H9 (cell line): ENCODE measurements at regions not wholly inside any gene's neighbourhood (a gene's known extent, or its start where the extent isn't known, plus 50 kb on each side); places are given as distances from the start of the nearest gene placed in this dataset.

ENCODE experiments used
- DNase-seq: peaks from one replicate; pipeline ENCODE4 v3.0.0-alpha.2; 2017
- H2AFZ ChIP-seq: one replicate; pipeline ENCODE4 v1.6.1; 2013; ENCODE audit warnings: mild to moderate bottlenecking, low read length, control low read depth, moderate library complexity
- H2AK5ac ChIP-seq: 2 replicates; pipeline ENCODE4 v1.6.1; 2013; ENCODE audit warnings: low read length, control low read depth, mixed read lengths; ENCODE audit not compliant: insufficient read length
- H2BK120ac ChIP-seq: one replicate; pipeline ENCODE4 v1.6.1; 2013; ENCODE audit warnings: low read depth, mild to moderate bottlenecking, low read length, control low read depth, inconsistent platforms; ENCODE audit not compliant: poor library complexity, severe bottlenecking
- H2BK12ac ChIP-seq: 2 replicates; pipeline ENCODE4 v1.6.1; 2013; ENCODE audit warnings: low read length, control low read depth, mixed read lengths, low read depth; ENCODE audit not compliant: insufficient read length
- H2BK15ac ChIP-seq: 2 replicates; pipeline ENCODE4 v1.6.1; 2013; ENCODE audit warnings: low read depth, low read length, control low read depth
- H2BK20ac ChIP-seq: one replicate; pipeline ENCODE4 v1.6.1; 2013; ENCODE audit warnings: low read depth, mild to moderate bottlenecking, low read length, control low read depth, inconsistent platforms; ENCODE audit not compliant: poor library complexity, severe bottlenecking
- H2BK5ac ChIP-seq: 2 replicates; pipeline ENCODE4 v1.6.1; 2013; ENCODE audit warnings: low read length, control low read depth, mixed read lengths; ENCODE audit not compliant: insufficient read length
- H3K14ac ChIP-seq: 2 replicates; pipeline ENCODE4 v1.6.1; 2013; ENCODE audit warnings: low read length, control low read depth; ENCODE audit not compliant: insufficient read depth
- H3K18ac ChIP-seq: 2 replicates; pipeline ENCODE4 v1.6.1; 2013; ENCODE audit warnings: low read depth, mild to moderate bottlenecking, mixed read lengths, low read length, control low read depth; ENCODE audit not compliant: insufficient read length
- H3K23ac ChIP-seq: 2 replicates; pipeline ENCODE4 v1.6.1; 2013; ENCODE audit warnings: low read length, control low read depth, mixed read lengths, low read depth; ENCODE audit not compliant: insufficient read length
- H3K23me2 ChIP-seq: 2 replicates; pipeline ENCODE4 v1.6.1; 2013; ENCODE audit warnings: low read depth, mild to moderate bottlenecking, mixed read lengths, low read length, control low read depth; ENCODE audit not compliant: insufficient read length, poor library complexity, severe bottlenecking
- H3K27ac ChIP-seq: 2 replicates; pipeline ENCODE4 v1.5.1; 2013; ENCODE audit warnings: low read length, control low read depth, mixed read lengths, low read depth; ENCODE audit not compliant: insufficient read length
- H3K27me3 ChIP-seq: 2 replicates; pipeline ENCODE4 v1.6.1; 2013; ENCODE audit warnings: low read length, control low read depth, inconsistent platforms; ENCODE audit not compliant: insufficient read depth
- H3K4ac ChIP-seq: 2 replicates; pipeline ENCODE4 v1.6.1; 2013; ENCODE audit warnings: low read depth, mild to moderate bottlenecking, control low read depth, inconsistent platforms, low read length, moderate library complexity
- H3K4me1 ChIP-seq: 2 replicates; pipeline ENCODE4 v1.6.1; 2013; ENCODE audit warnings: low read length, control low read depth, inconsistent platforms; ENCODE audit not compliant: insufficient read depth
- H3K4me2 ChIP-seq: 2 replicates; pipeline ENCODE4 v1.6.1; 2013; ENCODE audit warnings: low read length, control low read depth, mixed read lengths; ENCODE audit not compliant: insufficient read length, insufficient read depth
- H3K56ac ChIP-seq: 2 replicates; pipeline ENCODE4 v1.6.1; 2013; ENCODE audit warnings: low read depth, mild to moderate bottlenecking, mixed read lengths, low read length, control low read depth; ENCODE audit not compliant: insufficient read length
- H3K79me1 ChIP-seq: 2 replicates; pipeline ENCODE4 v1.6.1; 2013; ENCODE audit warnings: low read depth, mild to moderate bottlenecking, moderate library complexity, low read length, control low read depth, inconsistent platforms; ENCODE audit not compliant: insufficient read depth, poor library complexity, severe bottlenecking
- H3K79me2 ChIP-seq: 2 replicates; pipeline ENCODE4 v1.6.1; 2013; ENCODE audit warnings: low read length, control low read depth, inconsistent platforms; ENCODE audit not compliant: insufficient read depth
- H3K9ac ChIP-seq: 2 replicates; pipeline ENCODE4 v1.6.1; 2013; ENCODE audit warnings: low read length, control low read depth, mixed read lengths; ENCODE audit not compliant: insufficient read length; ENCODE audit errors: extremely low read depth
- H3K9me3 ChIP-seq: one replicate; pipeline ENCODE4 v1.6.1; 2013; ENCODE audit warnings: low read depth, low read length, inconsistent platforms; ENCODE audit not compliant: control insufficient read depth
- H3T11ph ChIP-seq: one replicate; pipeline ENCODE4 v1.6.1; 2013; ENCODE audit warnings: mild to moderate bottlenecking, low read length, control low read depth, inconsistent platforms
- H4K20me1 ChIP-seq: one replicate; pipeline ENCODE4 v1.6.1; 2013; ENCODE audit not compliant: control insufficient read depth, insufficient read length, insufficient read depth
- H4K5ac ChIP-seq: 2 replicates; pipeline ENCODE4 v1.6.1; 2013; ENCODE audit warnings: low read depth, mild to moderate bottlenecking, mixed read lengths, low read length, control low read depth; ENCODE audit not compliant: insufficient read length
- H4K8ac ChIP-seq: replicated peaks from 2 replicates; pipeline ENCODE4 v1.6.1; 2013; ENCODE audit warnings: low read length, control low read depth, mixed read lengths, low read depth; ENCODE audit not compliant: insufficient read length
- H4K91ac ChIP-seq: 2 replicates; pipeline ENCODE4 v1.6.1; 2013; ENCODE audit warnings: low read depth, mild to moderate bottlenecking, moderate library complexity, mixed read lengths, low read length, control low read depth; ENCODE audit not compliant: insufficient read length
- H3K27ac Mint-ChIP-seq, 3 experiments: 2 replicates in 2 of 3; 3 replicates in 1 of 3; pipeline ENCODE4 v1.8.0; 2020 to 2021; ENCODE audit warnings: mixed read lengths in 3 of 3, mild to moderate bottlenecking in 1 of 3, moderate library complexity in 1 of 3
- H3K27me3 Mint-ChIP-seq: 2 replicates; pipeline ENCODE4 v1.8.0; 2021; ENCODE audit warnings: low read depth, mild to moderate bottlenecking, moderate library complexity, mixed read lengths
- H3K36me3 Mint-ChIP-seq, 3 experiments: 2 replicates in 2 of 3; 3 replicates in 1 of 3; pipeline ENCODE4 v1.8.0; 2020 to 2021; ENCODE audit warnings: low read depth in 3 of 3, mixed read lengths in 3 of 3; ENCODE audit not compliant: insufficient read depth in 1 of 3
- H3K4me1 Mint-ChIP-seq, 2 experiments: 2 replicates each; pipeline ENCODE4 v1.8.0; 2020; ENCODE audit warnings: mixed read lengths in 2 of 2
- H3K4me3 Mint-ChIP-seq, 2 experiments: 2 replicates in 1 of 2; 3 replicates in 1 of 2; pipeline ENCODE4 v1.8.0; 2020 to 2021; ENCODE audit warnings: mild to moderate bottlenecking in 2 of 2, mixed read lengths in 2 of 2, moderate library complexity in 1 of 2
- H3K9me3 Mint-ChIP-seq, 2 experiments: 2 replicates in 1 of 2; 3 replicates in 1 of 2; pipeline ENCODE4 v1.8.0; 2020; ENCODE audit warnings: mild to moderate bottlenecking in 2 of 2, mixed read lengths in 2 of 2, moderate library complexity in 1 of 2
- WGBS: extraction: QIAGEN DNeasy Blood & Tissue Kit; methylation state at CpG from one replicate; pipeline ENCODE4 v1.1.7; 2013; ENCODE audit warnings: missing lambda C conversion rate, low lambda C conversion rate, mixed read lengths; ENCODE audit not compliant: insufficient read length; ENCODE audit errors: extremely low coverage; 5-methylcytosine and 5-hydroxymethylcytosine counted together
- TF ChIP-seq, protein P1 (sequence below): fragments of 200-600 bp; sonication (generic); conservative IDR thresholded peaks from 3 replicates; pipeline ENCODE4 v1.8.0; 2021; ENCODE audit warnings: antibody characterized with exemption, mild to moderate bottlenecking

- no peak overlapping the region for H3K27ac Mint-ChIP-seq
- Histone ChIP-seq H2AK5ac (no peak overlapping the region), H3K4me2 (no peak overlapping the region), H2BK12ac (no peak overlapping the region), H3K4ac (no peak overlapping the region), H2BK5ac (no peak overlapping the region), H4K8ac (no peak overlapping the region), H3K9ac (no peak overlapping the region), H3K27me3 (no peaks in the 10 kb centered on the region), H3K23ac (no peak overlapping the region), H4K5ac (no peak overlapping the region), H4K91ac (no peak overlapping the region), H2AFZ (no peak overlapping the region), H3K79me1 (no peaks in the 10 kb centered on the region), H3K23me2 (no peaks in the 10 kb centered on the region), H2BK15ac (no peak overlapping the region), H4K20me1 (no peaks in the 10 kb centered on the region), H3T11ph (no peak overlapping the region), H3K56ac (no peak overlapping the region), H2BK20ac (no peak overlapping the region), H2BK120ac (no peak overlapping the region), H3K9me3 (no peaks in the 10 kb centered on the region), H3K79me2 (no peaks in the 10 kb centered on the region), H3K14ac (no peak overlapping the region), H3K4me1 (no peaks in the 10 kb centered on the region), H3K18ac (no peak overlapping the region), H3K27ac (no peak overlapping the region)
- H3K9me3 Mint-ChIP-seq: peaks cover 20 to 23% of the 10 kb centered on the region in 2 experiments
- H3K27me3 Mint-ChIP-seq: peaks cover 8% of the 10 kb centered on the region
- peaks cover 53 to 60% of the 10 kb centered on the region in 2 experiments for H3K4me1 Mint-ChIP-seq
- TF ChIP-seq, protein P1, sequence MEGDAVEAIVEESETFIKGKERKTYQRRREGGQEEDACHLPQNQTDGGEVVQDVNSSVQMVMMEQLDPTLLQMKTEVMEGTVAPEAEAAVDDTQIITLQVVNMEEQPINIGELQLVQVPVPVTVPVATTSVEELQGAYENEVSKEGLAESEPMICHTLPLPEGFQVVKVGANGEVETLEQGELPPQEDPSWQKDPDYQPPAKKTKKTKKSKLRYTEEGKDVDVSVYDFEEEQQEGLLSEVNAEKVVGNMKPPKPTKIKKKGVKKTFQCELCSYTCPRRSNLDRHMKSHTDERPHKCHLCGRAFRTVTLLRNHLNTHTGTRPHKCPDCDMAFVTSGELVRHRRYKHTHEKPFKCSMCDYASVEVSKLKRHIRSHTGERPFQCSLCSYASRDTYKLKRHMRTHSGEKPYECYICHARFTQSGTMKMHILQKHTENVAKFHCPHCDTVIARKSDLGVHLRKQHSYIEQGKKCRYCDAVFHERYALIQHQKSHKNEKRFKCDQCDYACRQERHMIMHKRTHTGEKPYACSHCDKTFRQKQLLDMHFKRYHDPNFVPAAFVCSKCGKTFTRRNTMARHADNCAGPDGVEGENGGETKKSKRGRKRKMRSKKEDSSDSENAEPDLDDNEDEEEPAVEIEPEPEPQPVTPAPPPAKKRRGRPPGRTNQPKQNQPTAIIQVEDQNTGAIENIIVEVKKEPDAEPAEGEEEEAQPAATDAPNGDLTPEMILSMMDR: no peak
- H3K36me3 Mint-ChIP-seq: peaks cover 0 to 21% (median 10%) of the 10 kb centered on the region in 3 experiments; a peak in 5 of 7 replicates
- no peak overlapping the region for H3K4me3 Mint-ChIP-seq
- WGBS: no CpG with 5 or more reads among the region's 3 CpGs
- no peak for DNase-seq
Observed at GRCh38 chr2:43087413-43087812, 139.0 kb downstream of the ZFP36L2 start.
